SU-DHL-6 (cell line): ENCODE measurements at regions not wholly inside any gene's neighbourhood (a gene's known extent, or its start where the extent isn't known, plus 50 kb on each side); places are given as distances from the start of the nearest gene placed in this dataset.

Experiments
- EZH2phosphoT487 ChIP-seq: fragments of 200-600 bp; sonication (generic), shearing (Covaris generic); conservative IDR thresholded peaks from 2 replicates; pipeline ENCODE4 v1.6.1; 2018; ENCODE audit warnings: mild to moderate bottlenecking, antibody characterized with exemption, low read length, moderate library complexity, mixed read lengths
- TF ChIP-seq, protein P1 (sequence below): fragments of 200-600 bp; sonication (generic); IDR thresholded peaks from one replicate; pipeline ENCODE4 v1.5.1; 2017; ENCODE audit warnings: antibody characterized with exemption, mild to moderate bottlenecking, low read length, moderate library complexity; ENCODE audit not compliant: insufficient read depth, poor library complexity, severe bottlenecking

- TF ChIP-seq, protein P1, sequence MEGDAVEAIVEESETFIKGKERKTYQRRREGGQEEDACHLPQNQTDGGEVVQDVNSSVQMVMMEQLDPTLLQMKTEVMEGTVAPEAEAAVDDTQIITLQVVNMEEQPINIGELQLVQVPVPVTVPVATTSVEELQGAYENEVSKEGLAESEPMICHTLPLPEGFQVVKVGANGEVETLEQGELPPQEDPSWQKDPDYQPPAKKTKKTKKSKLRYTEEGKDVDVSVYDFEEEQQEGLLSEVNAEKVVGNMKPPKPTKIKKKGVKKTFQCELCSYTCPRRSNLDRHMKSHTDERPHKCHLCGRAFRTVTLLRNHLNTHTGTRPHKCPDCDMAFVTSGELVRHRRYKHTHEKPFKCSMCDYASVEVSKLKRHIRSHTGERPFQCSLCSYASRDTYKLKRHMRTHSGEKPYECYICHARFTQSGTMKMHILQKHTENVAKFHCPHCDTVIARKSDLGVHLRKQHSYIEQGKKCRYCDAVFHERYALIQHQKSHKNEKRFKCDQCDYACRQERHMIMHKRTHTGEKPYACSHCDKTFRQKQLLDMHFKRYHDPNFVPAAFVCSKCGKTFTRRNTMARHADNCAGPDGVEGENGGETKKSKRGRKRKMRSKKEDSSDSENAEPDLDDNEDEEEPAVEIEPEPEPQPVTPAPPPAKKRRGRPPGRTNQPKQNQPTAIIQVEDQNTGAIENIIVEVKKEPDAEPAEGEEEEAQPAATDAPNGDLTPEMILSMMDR: no peak
- no peak for TF ChIP-seq EZH2phosphoT487
These were observed 68.7 kb upstream of the MDFIC start for GRCh38 chr7:114853189-114853588.
